H1 (cell line): ENCODE measurements at regions not wholly inside any gene's neighbourhood (a gene's known extent, or its start where the extent isn't known, plus 50 kb on each side); places are given as distances from the start of the nearest gene placed in this dataset.

Experiments
- ATF2 ChIP-seq: IDR thresholded peaks from 2 replicates; pipeline ENCODE4 v1.6.1; 2012; ENCODE audit warnings: low read length, inconsistent platforms
- CHD1 ChIP-seq: IDR thresholded peaks from 2 replicates; pipeline ENCODE4 v1.6.1; 2012; ENCODE audit warnings: low read depth, low read length, improper control_type of control experiment
- CHD2 ChIP-seq: IDR thresholded peaks from 2 replicates; pipeline ENCODE4 v1.6.1; 2012; ENCODE audit warnings: low read length, improper control_type of control experiment
- EGR1 ChIP-seq: IDR thresholded peaks from 2 replicates; pipeline ENCODE4 v1.6.1; 2011; ENCODE audit warnings: low read depth, low read length, borderline replicate concordance
- POLR2A ChIP-seq, 2 experiments: IDR thresholded peaks; 1 replicate in 1 of 2; 2 replicates in 1 of 2; pipeline ENCODE4 v1.6.1; 2011; ENCODE audit warnings: low read depth in 2 of 2, low read length in 2 of 2, mild to moderate bottlenecking in 2 of 2; ENCODE audit errors: control extremely low read depth in 1 of 2
- ZNF274 ChIP-seq: IDR thresholded peaks from 2 replicates; pipeline ENCODE4 v1.7.0; 2012; ENCODE audit warnings: low read length, borderline replicate concordance; ENCODE audit errors: extremely low read depth

GRCh38 chr5:119860463-119860862, 231.1 kb downstream of the FAM170A start (continued):
- TF ChIP-seq ATF2: no peak
- TF ChIP-seq POLR2A (IDR thresholded peaks at IDR 0.05; ENCODE audit: control extremely low read depth in 1 of 2, low read depth in 2 of 2, low read length in 2 of 2): no peak
- no peak for TF ChIP-seq ZNF274
- TF ChIP-seq CHD2: no peak
- no peak for TF ChIP-seq CHD1
- no peak for TF ChIP-seq EGR1
- TF ChIP-seq, all 59 proteins: peak for 0
